ENCODE measurements at regions not wholly inside any gene's neighbourhood (a gene's known extent, or its start where the extent isn't known, plus 50 kb on each side); places are given as distances from the start of the nearest gene placed in this dataset.

DNA sequence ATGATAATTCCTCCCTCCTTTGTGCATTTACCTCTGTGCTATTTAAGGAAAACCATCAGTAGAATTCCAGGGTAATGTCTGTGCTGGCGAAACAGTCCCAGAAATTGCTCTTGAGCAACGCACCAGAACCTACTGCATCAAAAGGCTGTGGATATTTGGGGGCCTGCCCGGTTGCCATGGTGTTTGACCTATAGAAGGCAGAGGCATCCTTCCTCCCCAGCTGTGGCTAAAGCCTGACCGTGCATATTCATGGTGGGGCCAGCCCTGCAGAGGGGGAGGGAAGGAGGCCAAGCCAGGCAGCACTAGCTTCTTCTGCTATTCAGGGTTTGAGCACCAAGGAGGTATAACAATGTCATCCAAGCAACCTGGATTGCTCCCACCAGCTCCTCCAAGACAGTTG lies 215.0 kb upstream of the E2F8 start:
- no peak overlapping the region for H3K4me3 Mint-ChIP-seq
- H3K27ac Mint-ChIP-seq, result no peak overlapping the region
- no peaks in the 10 kb centered on the region for H3K36me3 Mint-ChIP-seq (ENCODE audit: low read depth)
- H3K9me3 Mint-ChIP-seq, result no peaks in the 10 kb centered on the region
- H3K4me1 Mint-ChIP-seq (ENCODE audit: low read depth), result no peaks in the 10 kb centered on the region
- DNase-seq, result no peak
- peaks cover 15% of the 10 kb centered on the region for H3K27me3 Mint-ChIP-seq

DNA sequence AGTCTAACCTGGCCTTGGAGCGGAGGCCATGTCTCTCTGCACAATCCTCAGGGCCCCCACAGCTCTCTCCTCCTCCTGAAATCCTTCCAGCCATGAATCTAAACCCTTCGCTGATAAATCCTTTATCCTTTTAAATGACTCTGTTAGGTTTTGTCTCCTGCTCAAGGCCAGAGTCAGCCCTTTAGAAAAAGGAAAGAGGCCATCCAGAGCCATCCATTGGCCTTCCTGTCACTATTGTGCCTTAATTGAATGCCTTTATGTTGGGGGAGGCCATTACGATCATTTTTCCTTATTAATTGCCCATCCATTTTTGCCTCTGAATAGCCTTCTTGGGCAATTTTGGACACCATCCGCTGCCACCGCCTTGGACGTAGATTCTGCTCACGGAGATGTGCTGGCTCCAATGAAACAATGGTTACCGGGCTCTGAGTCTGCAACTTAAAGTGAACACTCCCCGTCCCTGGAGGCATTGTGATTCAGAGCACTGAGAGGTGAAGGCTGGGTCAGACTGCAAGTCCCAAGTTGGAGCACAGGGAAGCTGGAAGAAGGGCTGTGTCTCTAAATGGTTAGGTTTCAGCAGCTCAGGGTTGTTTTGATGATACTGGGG lies 213.0 kb upstream of the E2F8 start:
- no peaks in the 10 kb centered on the region for H3K4me1 Mint-ChIP-seq (ENCODE audit: low read depth)
- H3K27ac Mint-ChIP-seq, result no peak overlapping the region
- H3K9me3 Mint-ChIP-seq, result no peaks in the 10 kb centered on the region
- H3K36me3 Mint-ChIP-seq (ENCODE audit: low read depth), result no peaks in the 10 kb centered on the region
- no peak for DNase-seq
- no peak overlapping the region for H3K4me3 Mint-ChIP-seq
- peaks cover 23% of the 10 kb centered on the region for H3K27me3 Mint-ChIP-seq

DNA sequence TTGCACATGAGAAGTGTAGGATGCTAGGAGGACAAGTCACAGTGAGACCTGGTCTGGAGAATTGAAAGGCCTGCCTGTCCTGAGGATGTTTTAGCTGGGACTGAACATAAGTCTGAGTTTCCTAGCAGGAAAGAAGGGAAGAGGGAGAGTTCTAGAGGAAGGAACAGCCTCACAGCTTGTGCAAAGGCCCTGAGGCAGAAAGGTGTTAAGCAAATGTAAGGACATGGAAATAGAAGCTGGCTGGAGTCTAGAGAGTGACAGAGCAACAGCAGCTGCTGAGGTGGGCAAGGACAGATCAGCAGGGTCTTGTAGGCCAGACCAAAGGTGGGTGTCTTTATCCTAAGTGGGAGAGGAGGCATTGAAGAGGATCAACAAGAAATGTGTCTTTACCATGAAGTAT lies 210.9 kb upstream of the E2F8 start:
- Mint-ChIP-seq H3K9me3 (no peaks in the 10 kb centered on the region), H3K36me3 (ENCODE audit: low read depth) (no peaks in the 10 kb centered on the region), H3K4me3 (no peak overlapping the region), H3K4me1 (ENCODE audit: low read depth) (no peaks in the 10 kb centered on the region), H3K27ac (no peak overlapping the region), H3K27me3 (peaks cover 23% of the 10 kb centered on the region)
- no peak for DNase-seq

DNA sequence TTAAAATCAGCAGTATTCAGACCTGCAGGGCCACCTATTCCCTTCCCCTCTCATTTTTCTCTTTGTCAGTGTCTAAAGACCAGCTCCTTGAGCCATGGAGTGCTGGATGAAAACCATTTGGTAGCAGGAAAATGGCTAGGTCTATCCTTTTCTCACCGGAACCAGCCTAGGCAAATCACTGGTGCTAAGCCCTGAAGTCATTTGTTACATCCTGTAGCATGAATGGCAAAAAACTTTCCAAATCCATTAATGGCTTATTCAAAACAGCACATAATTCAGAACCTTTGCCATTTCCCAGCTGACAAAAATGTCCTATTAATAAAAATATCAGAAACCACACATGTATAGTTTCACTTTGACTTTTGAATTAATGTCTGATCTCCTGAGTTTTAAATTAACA lies 209.5 kb upstream of the E2F8 start:
- no peak for DNase-seq
- H3K9me3 Mint-ChIP-seq, result no peaks in the 10 kb centered on the region
- H3K27me3 Mint-ChIP-seq, result peaks cover 32% of the 10 kb centered on the region
- H3K27ac Mint-ChIP-seq, result no peak overlapping the region
- no peaks in the 10 kb centered on the region for H3K36me3 Mint-ChIP-seq (ENCODE audit: low read depth)
- H3K4me1 Mint-ChIP-seq (ENCODE audit: low read depth), result no peaks in the 10 kb centered on the region
- no peak overlapping the region for H3K4me3 Mint-ChIP-seq

DNA sequence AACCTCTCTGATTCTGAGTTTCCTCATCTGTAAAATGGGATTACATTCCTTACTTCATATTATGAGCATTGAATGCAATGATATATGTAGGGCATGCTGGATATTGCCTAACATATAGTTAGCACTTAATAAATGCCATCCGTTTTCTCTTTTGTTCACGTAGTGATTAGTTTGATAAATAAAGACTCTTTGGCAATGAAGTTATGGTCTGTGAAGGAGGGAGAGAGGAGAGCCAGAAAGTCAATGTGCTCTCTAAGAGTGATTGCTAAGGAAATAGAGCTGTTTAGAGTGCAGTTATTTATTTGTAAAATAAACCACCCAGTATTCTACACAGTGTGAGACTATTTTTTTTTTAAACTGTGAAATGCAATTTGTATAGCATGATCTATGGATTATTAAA lies 207.9 kb upstream of the E2F8 start:
- DNase-seq, result no peak
- no peak overlapping the region for H3K4me3 Mint-ChIP-seq
- no peaks in the 10 kb centered on the region for H3K4me1 Mint-ChIP-seq (ENCODE audit: low read depth)
- H3K36me3 Mint-ChIP-seq (ENCODE audit: low read depth), result no peaks in the 10 kb centered on the region
- peaks cover 42% of the 10 kb centered on the region for H3K27me3 Mint-ChIP-seq
- H3K27ac Mint-ChIP-seq, result no peak overlapping the region
- H3K9me3 Mint-ChIP-seq, result no peaks in the 10 kb centered on the region

DNA sequence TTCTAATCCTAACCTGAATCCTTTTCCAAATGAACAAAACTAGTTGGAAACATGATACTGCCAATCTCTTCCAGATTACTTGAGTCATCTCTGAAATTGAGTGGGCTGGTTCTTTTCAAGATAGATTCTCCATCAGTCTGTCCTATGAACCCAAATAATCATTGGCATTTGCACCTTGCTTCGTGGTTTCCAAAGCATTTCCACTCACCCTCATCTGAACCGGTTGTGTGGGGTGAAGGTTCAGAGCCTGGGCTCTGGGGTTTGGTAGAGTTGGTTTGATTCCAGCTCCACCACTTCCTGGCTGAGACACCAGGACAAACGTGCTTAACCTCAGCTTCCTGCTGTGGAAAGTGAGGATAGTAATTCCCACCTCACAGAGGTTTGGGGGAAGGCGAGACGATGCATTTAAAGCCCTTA lies 206.4 kb upstream of the E2F8 start:
- Mint-ChIP-seq H3K27me3 (peaks cover 57% of the 10 kb centered on the region), H3K4me3 (no peak overlapping the region), H3K4me1 (ENCODE audit: low read depth) (peaks cover 9% of the 10 kb centered on the region), H3K36me3 (ENCODE audit: low read depth) (no peaks in the 10 kb centered on the region), H3K27ac (no peak overlapping the region), H3K9me3 (no peaks in the 10 kb centered on the region)
- no peak for DNase-seq

DNA sequence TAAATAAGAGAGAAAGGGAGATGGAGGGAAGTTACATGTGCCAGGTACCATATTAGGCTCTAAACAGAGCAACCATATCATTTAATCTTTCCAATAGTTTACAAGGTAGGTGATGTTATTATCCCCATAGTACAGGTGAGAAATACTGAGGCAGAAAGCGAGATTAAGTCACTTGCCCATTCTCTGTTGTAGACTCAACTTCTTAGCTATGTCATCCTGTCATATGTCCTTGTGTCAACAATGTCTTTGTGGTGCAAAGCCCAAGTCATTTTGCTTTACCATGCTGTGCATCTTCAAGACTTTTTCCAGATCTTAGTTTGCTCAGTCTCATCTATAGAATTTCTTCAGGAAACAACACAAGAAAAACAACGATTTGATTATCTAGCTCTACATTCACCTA lies 205.0 kb upstream of the E2F8 start:
- no peak overlapping the region for H3K4me3 Mint-ChIP-seq
- H3K9me3 Mint-ChIP-seq, result no peaks in the 10 kb centered on the region
- no peak overlapping the region for H3K27ac Mint-ChIP-seq
- H3K36me3 Mint-ChIP-seq (ENCODE audit: low read depth), result no peaks in the 10 kb centered on the region
- peaks cover 18% of the 10 kb centered on the region for H3K4me1 Mint-ChIP-seq (ENCODE audit: low read depth)
- H3K27me3 Mint-ChIP-seq, result peaks cover 69% of the 10 kb centered on the region
- DNase-seq, result no peak

DNA sequence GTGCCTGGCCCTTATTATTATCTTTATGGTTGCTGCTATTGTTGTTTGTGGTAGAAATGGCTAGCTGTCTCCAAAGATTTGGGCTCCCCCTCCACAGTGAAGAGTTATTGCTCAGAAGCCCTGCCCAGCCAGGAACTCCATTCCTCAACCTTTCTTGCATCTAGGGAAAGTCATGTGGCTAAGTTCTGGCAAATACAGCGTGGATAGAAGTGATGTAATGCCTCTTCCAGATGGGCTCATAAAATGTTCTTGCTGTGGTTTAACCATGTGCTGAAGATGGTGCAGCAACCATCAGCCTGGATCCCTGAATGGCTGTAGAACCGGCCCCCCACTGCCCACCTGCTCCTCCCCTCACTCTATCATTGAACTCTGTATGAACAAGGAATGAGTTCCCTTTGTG lies 203.5 kb upstream of the E2F8 start:
- Mint-ChIP-seq H3K27me3 (peaks cover 76% of the 10 kb centered on the region), H3K27ac (no peak overlapping the region), H3K4me3 (no peak overlapping the region), H3K9me3 (no peaks in the 10 kb centered on the region), H3K4me1 (ENCODE audit: low read depth) (peaks cover 18% of the 10 kb centered on the region), H3K36me3 (ENCODE audit: low read depth) (no peaks in the 10 kb centered on the region)
- DNase-seq, result no peak

DNA sequence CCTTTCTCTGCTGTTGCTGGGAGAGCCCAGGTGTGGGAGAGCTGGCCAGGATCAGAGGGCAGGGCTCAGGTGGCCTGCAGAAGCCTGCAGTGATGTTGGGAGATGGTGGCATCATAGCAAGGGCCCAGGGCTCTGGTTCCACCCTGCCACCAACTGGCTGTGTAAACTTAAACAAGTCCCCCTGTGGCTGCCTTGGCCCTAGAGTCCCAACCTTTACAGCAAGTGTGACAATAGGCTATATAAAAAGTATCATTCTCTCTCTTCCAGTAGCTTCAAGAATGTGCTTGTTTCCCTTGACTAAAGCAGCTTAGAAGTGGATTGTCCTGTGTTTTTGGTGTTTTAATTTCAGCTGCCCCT lies 201.8 kb upstream of the E2F8 start:
- no peak for DNase-seq
- H3K4me3 Mint-ChIP-seq, result no peak overlapping the region
- H3K9me3 Mint-ChIP-seq, result no peaks in the 10 kb centered on the region
- H3K27me3 Mint-ChIP-seq, result peaks cover 78% of the 10 kb centered on the region
- H3K36me3 Mint-ChIP-seq (ENCODE audit: low read depth), result no peaks in the 10 kb centered on the region
- H3K27ac Mint-ChIP-seq, result peak overlapping the region; percentile 76
- peaks cover 18% of the 10 kb centered on the region for H3K4me1 Mint-ChIP-seq (ENCODE audit: low read depth)

DNA sequence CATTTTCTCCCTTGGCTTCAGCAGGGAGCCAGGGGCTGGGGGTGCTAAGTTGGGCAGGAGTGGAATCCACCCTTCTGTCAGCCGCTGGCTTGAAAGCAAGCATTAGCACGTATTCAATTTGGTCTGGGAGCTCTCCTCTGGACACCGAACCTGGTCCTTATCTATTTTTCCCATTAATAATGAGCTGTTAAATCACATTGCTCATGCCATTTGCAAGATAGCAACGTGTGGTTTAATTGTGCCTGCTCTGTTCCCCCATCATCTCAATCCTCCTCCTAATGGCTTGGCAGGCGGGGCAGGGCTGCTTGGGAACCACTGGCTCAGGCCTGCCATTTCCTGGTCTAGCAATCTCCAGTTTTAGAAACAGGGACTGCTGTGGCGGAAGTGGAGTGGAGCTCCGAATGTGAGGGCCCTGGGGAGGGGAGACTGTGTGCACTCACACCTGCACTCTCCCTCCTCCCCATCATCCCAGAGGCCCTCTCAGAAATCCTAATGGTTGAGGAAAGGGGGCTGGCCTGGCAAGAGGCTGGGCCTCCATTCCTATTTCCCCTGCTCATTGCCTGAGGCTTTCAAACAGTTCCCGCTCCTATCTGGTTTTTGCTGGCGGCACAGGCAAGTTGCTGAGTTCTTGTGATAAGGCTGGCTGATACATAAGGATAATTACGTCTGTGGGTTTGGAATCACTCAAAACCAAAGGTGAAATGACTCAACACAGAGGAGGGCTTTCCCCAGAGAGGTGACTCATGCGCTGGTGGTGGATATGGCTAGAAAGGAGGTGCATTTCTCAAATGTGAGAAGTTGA lies 201.2 kb upstream of the E2F8 start:
- H3K27ac Mint-ChIP-seq, result peak overlapping the region; percentile 76
- H3K4me3 Mint-ChIP-seq, result no peak overlapping the region
- DNase-seq, result peak; percentile 52

DNA sequence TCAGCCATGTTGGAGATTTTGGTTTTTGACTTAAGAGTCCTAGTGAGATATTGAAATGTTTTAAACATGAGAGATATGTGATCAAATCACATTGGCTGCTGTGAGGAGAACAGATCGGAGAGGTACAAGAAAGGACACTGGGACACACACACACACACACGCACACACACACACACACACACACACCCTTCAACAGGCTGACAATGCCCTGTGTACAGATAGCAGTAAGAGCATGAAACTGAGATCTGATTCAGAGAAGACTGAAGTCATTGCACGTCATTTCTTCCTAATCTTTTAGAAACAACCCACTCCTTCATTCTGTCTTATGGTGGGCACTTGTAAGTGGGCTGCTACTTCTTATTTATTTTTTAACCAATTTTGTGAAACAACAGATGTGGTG lies 200.5 kb upstream of the E2F8 start:
- peaks cover 18% of the 10 kb centered on the region for H3K4me1 Mint-ChIP-seq (ENCODE audit: low read depth)
- H3K36me3 Mint-ChIP-seq (ENCODE audit: low read depth), result no peaks in the 10 kb centered on the region
- DNase-seq, result no peak
- H3K4me3 Mint-ChIP-seq, result no peak overlapping the region
- no peaks in the 10 kb centered on the region for H3K9me3 Mint-ChIP-seq
- no peak overlapping the region for H3K27ac Mint-ChIP-seq
- H3K27me3 Mint-ChIP-seq, result peaks cover 75% of the 10 kb centered on the region

More for the DNA sequence above, 201.2 kb upstream of the E2F8 start:
- H3K36me3 Mint-ChIP-seq (ENCODE audit: low read depth), result no peaks in the 10 kb centered on the region
- peaks cover 79% of the 10 kb centered on the region for H3K27me3 Mint-ChIP-seq
- no peaks in the 10 kb centered on the region for H3K9me3 Mint-ChIP-seq
- peaks cover 18% of the 10 kb centered on the region for H3K4me1 Mint-ChIP-seq (ENCODE audit: low read depth)

DNA sequence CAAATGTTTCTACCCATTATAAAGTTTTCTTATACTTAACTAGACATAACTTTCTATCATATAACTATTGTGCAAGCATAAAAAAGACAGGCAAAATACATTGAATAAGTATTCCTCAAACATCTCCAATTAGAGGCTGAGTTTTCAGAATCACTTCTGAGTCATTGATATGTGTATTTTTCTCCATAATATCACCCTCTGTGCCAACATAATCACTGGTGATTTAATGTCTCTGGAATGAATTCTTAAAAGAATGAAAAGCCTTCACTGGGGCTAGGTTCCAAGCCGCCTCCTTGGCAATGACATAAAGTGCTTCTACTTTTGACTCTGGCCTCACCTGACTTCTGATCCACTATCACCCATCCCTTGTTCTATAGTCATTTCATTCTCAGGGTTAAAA lies 197.0 kb upstream of the E2F8 start:
- DNase-seq, result no peak
- H3K4me1 Mint-ChIP-seq (ENCODE audit: low read depth), result peaks cover 15% of the 10 kb centered on the region
- H3K27me3 Mint-ChIP-seq, result peaks cover 59% of the 10 kb centered on the region
- H3K27ac Mint-ChIP-seq, result no peak overlapping the region
- H3K9me3 Mint-ChIP-seq, result no peaks in the 10 kb centered on the region
- no peaks in the 10 kb centered on the region for H3K36me3 Mint-ChIP-seq (ENCODE audit: low read depth)
- no peak overlapping the region for H3K4me3 Mint-ChIP-seq

DNA sequence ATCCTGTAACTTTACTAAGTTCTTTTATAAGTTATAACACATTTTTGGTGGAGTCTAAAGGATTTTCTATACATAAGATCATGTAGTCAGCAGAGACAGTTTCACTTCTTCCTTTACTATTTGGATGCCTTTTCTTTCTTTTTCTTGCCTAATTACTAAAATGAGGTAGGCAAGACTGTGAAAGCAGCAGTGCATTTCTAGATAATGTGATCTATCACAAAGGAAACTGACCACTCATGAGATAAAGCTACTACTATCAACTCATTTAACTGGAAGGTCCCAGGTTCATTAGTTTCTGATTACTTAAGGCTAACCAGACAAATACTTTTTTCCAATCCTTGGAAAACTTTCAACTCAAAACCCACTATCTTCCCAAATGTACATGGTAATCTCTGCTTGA lies 196.2 kb upstream of the E2F8 start:
- no peak overlapping the region for H3K4me3 Mint-ChIP-seq
- H3K9me3 Mint-ChIP-seq, result no peaks in the 10 kb centered on the region
- no peak overlapping the region for H3K27ac Mint-ChIP-seq
- H3K4me1 Mint-ChIP-seq (ENCODE audit: low read depth), result peaks cover 7% of the 10 kb centered on the region
- H3K36me3 Mint-ChIP-seq (ENCODE audit: low read depth), result no peaks in the 10 kb centered on the region
- DNase-seq, result no peak
- H3K27me3 Mint-ChIP-seq, result peaks cover 57% of the 10 kb centered on the region

DNA sequence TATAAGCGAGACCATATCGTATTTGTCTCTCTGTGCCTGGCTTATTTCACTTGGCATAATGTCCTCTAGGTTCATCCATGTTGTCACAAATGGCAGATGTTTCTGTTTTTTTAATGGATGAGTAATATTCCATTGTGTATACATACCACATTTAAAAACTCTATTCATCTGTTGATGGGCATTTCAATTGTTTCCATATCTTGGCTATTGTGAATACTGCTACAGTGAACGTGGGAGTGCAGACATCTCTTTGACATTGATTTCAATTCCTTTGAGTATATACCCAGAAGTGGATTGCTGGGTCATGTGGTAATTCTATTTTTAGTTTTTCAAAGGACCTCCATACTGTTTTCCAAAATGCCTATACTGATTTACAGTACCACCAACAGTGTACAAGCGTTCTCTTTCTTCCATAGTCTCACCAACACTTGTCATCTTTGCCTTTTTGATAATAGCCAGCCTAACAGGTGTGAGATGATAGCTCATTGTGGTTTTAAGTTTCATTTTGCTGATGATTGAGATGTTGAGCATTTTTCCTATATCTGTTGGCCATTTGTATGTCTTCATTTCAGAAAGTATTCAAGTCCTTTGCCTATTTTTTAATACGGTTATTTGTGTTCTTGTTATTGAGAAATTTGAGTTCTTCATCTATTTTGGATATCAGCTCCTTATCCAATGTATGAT lies 194.7 kb upstream of the E2F8 start:
- H3K4me3 Mint-ChIP-seq, result no peak overlapping the region
- H3K27me3 Mint-ChIP-seq, result peaks cover 55% of the 10 kb centered on the region
- H3K36me3 Mint-ChIP-seq (ENCODE audit: low read depth), result no peaks in the 10 kb centered on the region
- H3K9me3 Mint-ChIP-seq, result no peaks in the 10 kb centered on the region
- DNase-seq, result no peak
- H3K27ac Mint-ChIP-seq, result no peak overlapping the region
- no peaks in the 10 kb centered on the region for H3K4me1 Mint-ChIP-seq (ENCODE audit: low read depth)

DNA sequence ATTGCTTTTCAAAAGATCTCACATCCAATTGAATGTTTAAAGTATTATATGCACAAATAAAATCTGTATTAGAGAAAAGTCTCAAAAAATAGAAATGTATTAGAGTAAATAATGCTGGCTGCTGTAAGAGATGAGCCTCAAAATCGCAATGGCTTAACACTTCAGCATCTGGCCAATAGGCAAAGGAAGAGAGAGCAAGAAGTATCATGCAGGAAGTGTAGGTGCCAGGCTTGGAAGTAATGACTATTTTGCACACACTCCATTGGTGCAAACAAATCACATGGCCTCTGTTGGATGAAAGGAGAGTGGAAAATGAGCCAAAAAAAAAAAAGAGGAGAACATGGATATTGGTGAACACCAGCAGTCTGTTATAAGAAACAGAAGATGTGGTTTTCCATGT lies 193.0 kb upstream of the E2F8 start:
- no peak overlapping the region for H3K4me3 Mint-ChIP-seq
- no peak overlapping the region for H3K27ac Mint-ChIP-seq
- H3K36me3 Mint-ChIP-seq (ENCODE audit: low read depth), result no peaks in the 10 kb centered on the region
- no peaks in the 10 kb centered on the region for H3K4me1 Mint-ChIP-seq (ENCODE audit: low read depth)
- no peak for DNase-seq
- no peaks in the 10 kb centered on the region for H3K9me3 Mint-ChIP-seq
- peaks cover 57% of the 10 kb centered on the region for H3K27me3 Mint-ChIP-seq
